A549 (cell line): ENCODE measurements at regions not wholly inside any gene's neighbourhood (a gene's known extent, or its start where the extent isn't known, plus 50 kb on each side); places are given as distances from the start of the nearest gene placed in this dataset.

Experiments
- ATAC-seq, 2 experiments: fragments of 200-7000 bp in 1 of 2; fragments of >200 bp in 1 of 2; cut with Nextera tagmentation in 1 of 2; cut with Tn5 transposase in 1 of 2; 3 replicates each; pipeline versions ENCODE4 v1.8.0 to v1.9.1; 2018 to 2020; ENCODE audit warnings: mild to moderate bottlenecking in 1 of 2, moderate library complexity in 1 of 2
- CTCF ChIA-PET: fragments of 300-600 bp; sonication (Branson Sonifier 250); formaldehyde crosslinking; extraction: SDS; loops from one replicate; lab custom pipeline; 2021; ENCODE audit warnings: antibody characterized with exemption, inconsistent platforms; lab: Yijun Ruan, JAX
- POLR2A ChIA-PET: fragments of 350-600 bp; formaldehyde crosslinking; extraction: SDS; loops from one replicate; lab custom pipeline; 2021; ENCODE audit warnings: antibody characterized with exemption, inconsistent platforms; lab: Yijun Ruan, JAX
- DNase-seq, 2 experiments: peaks; one replicate each; pipeline versions ENCODE4 v3.0.0 to v3.0.0-alpha.2; 2011 to 2016; ENCODE audit warnings: low read depth in 1 of 2, low spot score in 1 of 2
- FAIRE-seq: peaks from 2 replicates; lab custom pipeline; 2011; peaks lifted over from hg19 to GRCh38; lab: Jason Lieb, UNC
- H3K27ac ChIP-seq, 2 experiments: fragments of >200 bp; sonication (Bioruptor Twin); formaldehyde crosslinking; 3 replicates each; pipeline ENCODE4 v1.5.1; 2016 to 2017
- H3K4me1 ChIP-seq: fragments of >200 bp; sonication (Bioruptor Twin); formaldehyde crosslinking; 3 replicates; pipeline ENCODE4 v1.6.1; 2016
- H3K4me2 ChIP-seq: fragments of >200 bp; sonication (Bioruptor Twin); formaldehyde crosslinking; 3 replicates; pipeline ENCODE4 v1.6.1; 2016
- H3K4me3 ChIP-seq: fragments of >200 bp; sonication (Bioruptor Twin); formaldehyde crosslinking; 3 replicates; pipeline ENCODE4 v1.5.1; 2016
- H3K9me3 ChIP-seq: fragments of >200 bp; sonication (Bioruptor Twin); formaldehyde crosslinking; 3 replicates; pipeline ENCODE4 v1.6.1; 2016
- ATOH8 ChIP-seq: fragments of 250-450 bp; sonication (Bioruptor Pico); IDR thresholded peaks from 2 replicates; pipeline ENCODE4 v1.5.0; 2020; ENCODE audit warnings: low read depth, mild to moderate bottlenecking, moderate library complexity
- BCL3 ChIP-seq: fragments of >200 bp; sonication (Bioruptor Twin); formaldehyde crosslinking; IDR thresholded peaks from 3 replicates; pipeline ENCODE4 v1.6.1; 2016
- CBX2 ChIP-seq: fragments of 200-600 bp; sonication (generic); IDR thresholded peaks from 2 replicates; pipeline ENCODE4 v1.6.1; 2016; ENCODE audit warnings: low read depth, mild to moderate bottlenecking, borderline replicate concordance
- CEBPB ChIP-seq, 2 experiments: fragments of >200 bp in 1 of 2; sonication (Bioruptor Twin) in 1 of 2; formaldehyde crosslinking in 1 of 2; IDR thresholded peaks; 2 replicates each; pipeline ENCODE4 v1.6.1; 2012 to 2016
- CHD4 ChIP-seq: fragments of 200-600 bp; sonication (generic); IDR thresholded peaks from 2 replicates; pipeline ENCODE4 v1.6.1; 2016; ENCODE audit warnings: antibody characterized with exemption, mild to moderate bottlenecking, borderline replicate concordance
- CTCF ChIP-seq: fragments of >200 bp; sonication (Bioruptor Twin); formaldehyde crosslinking; IDR thresholded peaks from 3 replicates; pipeline ENCODE4 v1.5.1; 2016
- EHF ChIP-seq: fragments of 250-450 bp; sonication (Bioruptor Pico); IDR thresholded peaks from 2 replicates; pipeline ENCODE4 v1.5.0; 2020; ENCODE audit warnings: mild to moderate bottlenecking
- FOSB ChIP-seq: fragments of 250-450 bp; sonication (Bioruptor Pico); IDR thresholded peaks from 2 replicates; pipeline ENCODE4 v1.5.0; 2020; ENCODE audit warnings: mild to moderate bottlenecking, moderate library complexity
- FOSL2 ChIP-seq, 2 experiments: fragments of 450-650 bp in 1 of 2; fragments of >200 bp in 1 of 2; sonication (Bioruptor Twin) in 1 of 2; formaldehyde crosslinking; IDR thresholded peaks; 2 replicates each; pipeline versions ENCODE4 v1.5.0 to v1.6.1; 2016 to 2020; ENCODE audit warnings: mild to moderate bottlenecking in 1 of 2, moderate library complexity in 1 of 2
- GATA3 ChIP-seq: IDR thresholded peaks from 2 replicates; pipeline ENCODE4 v1.6.1; 2012; ENCODE audit warnings: borderline replicate concordance
- HDAC2 ChIP-seq: fragments of 200-600 bp; sonication (generic); IDR thresholded peaks from 2 replicates; pipeline ENCODE4 v1.6.1; 2016
- HEYL ChIP-seq: fragments of 250-450 bp; sonication (Bioruptor Pico); IDR thresholded peaks from 2 replicates; pipeline ENCODE4 v1.8.0; 2021; ENCODE audit warnings: mild to moderate bottlenecking, moderate library complexity
- JUNB ChIP-seq: fragments of >200 bp; sonication (Bioruptor Twin); formaldehyde crosslinking; IDR thresholded peaks from 2 replicates; pipeline ENCODE4 v1.6.1; 2016
- KDM1A ChIP-seq: fragments of 200-600 bp; sonication (generic); IDR thresholded peaks from 2 replicates; pipeline ENCODE4 v1.6.1; 2016; ENCODE audit warnings: low read depth, mild to moderate bottlenecking
- MAFK ChIP-seq: fragments of 450-650 bp; IDR thresholded peaks from 2 replicates; pipeline ENCODE4 v1.6.1; 2014; ENCODE audit not compliant: partially characterized antibody
- MAX ChIP-seq: IDR thresholded peaks from 2 replicates; pipeline ENCODE4 v1.6.1; 2012
- NFE2L2 ChIP-seq: fragments of 150-350 bp; conservative IDR thresholded peaks from 2 replicates; pipeline ENCODE4 v1.6.1; 2014; ENCODE audit warnings: low read length
- NR3C1 ChIP-seq: fragments of >200 bp; sonication (Bioruptor Twin); formaldehyde crosslinking; IDR thresholded peaks from 3 replicates; pipeline ENCODE4 v1.6.1; 2017
- POLR2A ChIP-seq: IDR thresholded peaks from 2 replicates; pipeline ENCODE4 v1.6.1; 2012; ENCODE audit warnings: mild to moderate bottlenecking, low read length
- RARB ChIP-seq: fragments of 250-450 bp; sonication (Bioruptor Pico); IDR thresholded peaks from 2 replicates; pipeline ENCODE4 v1.8.0; 2021; ENCODE audit warnings: mild to moderate bottlenecking, moderate library complexity
- RFX5 ChIP-seq: fragments of 450-650 bp; IDR thresholded peaks from 2 replicates; pipeline ENCODE4 v1.7.1; 2014; ENCODE audit warnings: antibody characterized with exemption, mild to moderate bottlenecking, moderate library complexity
- SREBF2 ChIP-seq: fragments of 450-650 bp; IDR thresholded peaks from 2 replicates; pipeline ENCODE4 v1.6.1; 2014; ENCODE audit warnings: mild to moderate bottlenecking, moderate library complexity
- TFCP2L1 ChIP-seq: fragments of 250-450 bp; sonication (Bioruptor Pico); IDR thresholded peaks from 2 replicates; pipeline ENCODE4 v1.5.0; 2021; ENCODE audit warnings: mild to moderate bottlenecking
- ZSCAN20 ChIP-seq: fragments of 250-450 bp; sonication (Bioruptor Pico); IDR thresholded peaks from 2 replicates; pipeline ENCODE4 v1.8.0; 2022; ENCODE audit warnings: mild to moderate bottlenecking, moderate library complexity
- WGBS: methylation state at CpG from one replicate; pipeline ENCODE4 v1.1.6; 2017; ENCODE audit errors: missing lambda C conversion rate; 5-methylcytosine and 5-hydroxymethylcytosine counted together
- TF ChIP-seq, protein P1 (sequence below): fragments of 150-350 bp; IDR thresholded peaks from 2 replicates; pipeline ENCODE4 v1.6.1; 2014; ENCODE audit warnings: low read depth, mild to moderate bottlenecking, low read length

DNA sequence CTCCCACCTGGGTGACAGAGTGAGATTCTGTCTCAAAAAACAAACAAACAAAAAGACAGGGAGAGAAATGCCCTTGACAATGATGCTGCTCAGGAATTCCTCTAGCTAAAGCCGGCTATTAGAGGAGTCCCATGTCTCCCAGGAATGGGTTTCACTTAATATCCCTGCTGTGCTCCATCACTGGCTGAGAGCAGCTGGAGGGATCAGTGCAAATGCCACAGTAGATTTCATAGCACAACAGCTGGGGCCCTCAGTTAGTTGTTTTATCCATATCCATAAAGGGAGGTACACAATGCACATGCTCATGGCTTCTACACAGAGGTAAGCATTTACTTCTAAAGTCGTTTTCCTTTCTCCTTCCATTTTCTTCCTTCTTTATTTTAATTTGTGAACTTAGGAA, 742.0 kb upstream of the POU3F2 start:
- no peak for TF ChIP-seq NFE2L2
- TF ChIP-seq KDM1A, result no peak
- TF ChIP-seq POLR2A, result no peak
- no peak for TF ChIP-seq CBX2
- TF ChIP-seq ZSCAN20 (CRISPR knock-in tag), result no peak
- TF ChIP-seq RFX5, result no peak
- TF ChIP-seq, all 56 proteins: peak for 0
- WGBS, result 49% methylated on average over 2 of the region's 2 CpGs
- ChIA-PET POLR2A (no interaction called here), CTCF (no interaction called here)
- no peak overlapping the region for H3K27ac ChIP-seq
- H3K4me3 ChIP-seq, result no peak overlapping the region
- FAIRE-seq, result no peak
- H3K9me3 ChIP-seq, result no peaks in the 10 kb centered on the region
- no peak for DNase-seq
- no peak overlapping the region for H3K4me2 ChIP-seq
- peaks cover 8% of the 10 kb centered on the region; the same call in 1 of the 3 replicates for H3K4me1 ChIP-seq
- ATAC-seq, result no peak

DNA sequence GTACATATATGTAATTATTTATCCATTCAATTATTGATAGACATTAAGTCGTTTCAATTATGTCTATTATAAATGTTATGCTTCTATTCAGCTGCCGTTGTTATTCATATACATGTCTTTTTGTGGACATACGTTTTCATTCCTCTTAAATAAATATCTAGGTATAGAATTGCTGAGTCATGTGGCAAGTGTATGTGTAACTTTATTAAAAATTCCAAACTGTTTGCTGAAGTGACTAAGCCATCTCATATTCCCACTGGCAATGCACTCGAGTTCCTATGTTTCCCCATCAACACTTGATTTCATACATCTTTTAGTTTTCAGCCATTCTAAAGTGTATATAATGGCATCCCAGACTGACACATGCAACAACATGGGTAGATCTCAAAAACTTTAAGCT, 739.7 kb upstream of the POU3F2 start:
- H3K4me2 ChIP-seq, result peak overlapping the region; percentile 12; the same call in 2 of the 3 replicates
- no peak overlapping the region for H3K4me3 ChIP-seq
- H3K4me1 ChIP-seq, result peaks cover 8% of the 10 kb centered on the region; the same call in 1 of the 3 replicates
- ATAC-seq, result no peak
- FAIRE-seq, result no peak
- CTCF ChIA-PET, result no interaction called here
- H3K27ac ChIP-seq, result no peak overlapping the region
- peak in 1 of 2 experiments; percentile 29 for DNase-seq
- TF ChIP-seq CEBPB (IDR thresholded peaks at IDR 0.05) (no peak), FOSB (CRISPR knock-in tag) (no peak), NFE2L2 (peak; percentile 81), MAFK (peak; percentile 86), BCL3 (no peak), CHD4 (no peak), MAX (no peak), JUNB (no peak), TFCP2L1 (no peak), NR3C1 (no peak), EHF (CRISPR knock-in tag) (no peak), HDAC2 (no peak), ATOH8 (CRISPR knock-in tag) (no peak), GATA3 (no peak), SREBF2 (no peak), RARB (CRISPR knock-in tag) (no peak), CTCF (no peak), HEYL (CRISPR knock-in tag) (no peak), FOSL2 (IDR thresholded peaks at IDR 0.05) (no peak), FOSL2 (CRISPR knock-in tag; IDR thresholded peaks at IDR 0.05) (peak; percentile 19; the same call in 1 of the 2 replicates)
- TF ChIP-seq, protein P1, sequence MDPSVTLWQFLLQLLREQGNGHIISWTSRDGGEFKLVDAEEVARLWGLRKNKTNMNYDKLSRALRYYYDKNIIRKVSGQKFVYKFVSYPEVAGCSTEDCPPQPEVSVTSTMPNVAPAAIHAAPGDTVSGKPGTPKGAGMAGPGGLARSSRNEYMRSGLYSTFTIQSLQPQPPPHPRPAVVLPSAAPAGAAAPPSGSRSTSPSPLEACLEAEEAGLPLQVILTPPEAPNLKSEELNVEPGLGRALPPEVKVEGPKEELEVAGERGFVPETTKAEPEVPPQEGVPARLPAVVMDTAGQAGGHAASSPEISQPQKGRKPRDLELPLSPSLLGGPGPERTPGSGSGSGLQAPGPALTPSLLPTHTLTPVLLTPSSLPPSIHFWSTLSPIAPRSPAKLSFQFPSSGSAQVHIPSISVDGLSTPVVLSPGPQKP, result no peak
- POLR2A ChIA-PET, result no interaction called here
- no peaks in the 10 kb centered on the region for H3K9me3 ChIP-seq
- 5% methylated on average over 4 of the region's 4 CpGs for WGBS
